Ovary (tissue), 7 donors: ENCODE measurements at regions not wholly inside any gene's neighbourhood (a gene's known extent, or its start where the extent isn't known, plus 50 kb on each side); places are given as distances from the start of the nearest gene placed in this dataset.

Source experiments
- DNase-seq, 5 donors: peaks; one replicate each; pipeline ENCODE4 v3.0.0-alpha.2; 2019 to 2020
- H3K27ac ChIP-seq, 2 donors: fragments of 200-600 bp; one replicate each; pipeline versions ENCODE4 v1.5.1 to v1.8.0; 2019 to 2022
- H3K27me3 ChIP-seq: fragments of 200-600 bp; one replicate; pipeline ENCODE4 v1.8.0; 2022
- H3K36me3 ChIP-seq: fragments of 200-600 bp; sonication (generic); one replicate; pipeline ENCODE4 v1.5.1; 2019
- H3K4me1 ChIP-seq: one replicate; pipeline ENCODE4 v1.8.1; 2013; ENCODE audit warnings: mild to moderate bottlenecking, moderate library complexity; ENCODE audit not compliant: insufficient read depth
- H3K4me3 ChIP-seq: fragments of 200-600 bp; sonication (generic); one replicate; pipeline ENCODE4 v1.5.1; 2017
- H3K9me3 ChIP-seq, 2 donors: fragments of 200-600 bp in 1 of 2; sonication (generic) in 1 of 2; one replicate each; pipeline versions ENCODE4 v1.5.1 to v1.8.1; 2013 to 2019; ENCODE audit warnings: mild to moderate bottlenecking in 1 of 2, moderate library complexity in 1 of 2
- CTCF ChIP-seq, 3 donors: fragments of 450-650 bp in 2 of 3; fragments of 200-600 bp in 1 of 3; IDR thresholded peaks; one replicate each; pipeline versions ENCODE4 v1.5.1 to v1.8.0; 2016 to 2022; ENCODE audit warnings: antibody characterized with exemption in 3 of 3, mild to moderate bottlenecking in 1 of 3
- EP300 ChIP-seq: sonication (generic); formaldehyde crosslinking; IDR thresholded peaks from one replicate; pipeline ENCODE4 v1.6.1; 2017; ENCODE audit warnings: antibody characterized with exemption
- POLR2A ChIP-seq: fragments of 450-650 bp; IDR thresholded peaks from one replicate; pipeline ENCODE4 v1.6.1; 2017; ENCODE audit warnings: antibody characterized with exemption, mild to moderate bottlenecking, moderate library complexity
- WGBS, 3 donors: extraction: QIAGEN DNeasy Blood & Tissue Kit in 1 of 3; methylation state at CpG; one replicate each; pipeline versions ENCODE4 v1.1.5 to v1.1.7; 2013 to 2017; 5-methylcytosine and 5-hydroxymethylcytosine counted together
- intact Hi-C, 4 donors: fragments of 100-400 bp; cut with DNase I; formaldehyde crosslinking; loops; one replicate each; pipeline versions ENCODE4 v1.11.0 to v1.15.1; 2022 to 2023
- donor health status: DM: no; HTN: no; CAD: no; lungs with moderate emphysema.
- donor health status: DM: no; HTN: no; CAD: no.
- donor health status: Bipolar disorder and iron deficiency.
- donor health status: DM: no; HTN: no; CAD: no.
- donor health status: DM: yes; HTN: yes; CAD: no.

- Histone ChIP-seq H3K27ac (no peak overlapping the region), H3K4me1 (no peaks in the 10 kb centered on the region), H3K27me3 (no peaks in the 10 kb centered on the region), H3K4me3 (no peak overlapping the region), H3K9me3 (no peaks in the 10 kb centered on the region), H3K36me3 (no peaks in the 10 kb centered on the region)
- no peak for DNase-seq
- intact Hi-C loops, result no loop called here
- WGBS, 3 donors, result 76 to 83% (median 80%) methylated on average over 1 of the region's 1 CpG
- no peak for TF ChIP-seq CTCF (IDR thresholded peaks at IDR 0.05)
Observed at GRCh38 chr3:117146571-117146970, 437.0 kb downstream of the TUSC7 start.

DNA sequence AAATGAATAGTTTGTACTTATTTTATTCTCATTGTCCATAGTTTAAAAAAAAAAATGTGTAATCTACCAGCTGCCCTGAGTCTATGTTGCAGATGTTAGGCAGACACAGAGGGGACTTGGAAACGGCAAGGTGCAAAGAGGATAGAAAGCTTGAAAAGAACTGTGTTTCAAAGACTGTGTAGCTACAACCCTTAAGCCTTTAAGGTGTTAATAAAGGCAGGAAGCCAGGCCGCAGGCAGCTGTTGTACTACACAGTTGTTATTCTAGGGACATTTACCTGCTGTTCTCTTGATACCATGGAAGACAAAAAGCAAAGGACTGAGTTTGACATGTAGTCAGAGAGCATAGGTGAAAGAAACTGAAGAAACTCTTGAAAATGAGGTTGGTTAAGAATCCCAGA lies 440.0 kb downstream of the TUSC7 start:
- Histone ChIP-seq H3K4me3 (no peak overlapping the region), H3K4me1 (no peaks in the 10 kb centered on the region), H3K9me3 (no peaks in the 10 kb centered on the region), H3K27ac (no peak overlapping the region), H3K27me3 (no peaks in the 10 kb centered on the region), H3K36me3 (no peaks in the 10 kb centered on the region)
- WGBS, 3 donors, result 53 to 65% (median 64%) methylated on average over 2 of the region's 2 CpGs
- DNase-seq, result no peak
- TF ChIP-seq POLR2A (no peak), EP300 (no peak), CTCF (IDR thresholded peaks at IDR 0.05) (no peak)
- intact Hi-C loops, result no loop called here

- H3K4me1 ChIP-seq, result no peaks in the 10 kb centered on the region
- intact Hi-C loops, result no loop called here
- WGBS, 3 donors, result 72 to 80% (median 79%) methylated on average over 3 of the region's 3 CpGs
- no peaks in the 10 kb centered on the region for H3K27me3 ChIP-seq
- TF ChIP-seq CTCF (IDR thresholded peaks at IDR 0.05) (no peak), EP300 (no peak), POLR2A (no peak)
- H3K9me3 ChIP-seq, result no peaks in the 10 kb centered on the region
- no peak overlapping the region for H3K4me3 ChIP-seq
- no peaks in the 10 kb centered on the region for H3K36me3 ChIP-seq
- no peak for DNase-seq
- H3K27ac ChIP-seq, result no peak overlapping the region
Observed at GRCh38 chr3:117150628-117151027, 441.0 kb downstream of the TUSC7 start.

GRCh38 chr3:117160176-117160575 lies 450.6 kb downstream of the TUSC7 start:
- intact Hi-C loops, result no loop called here
- Histone ChIP-seq H3K36me3 (no peaks in the 10 kb centered on the region), H3K4me1 (no peaks in the 10 kb centered on the region), H3K27ac (no peak overlapping the region), H3K4me3 (no peak overlapping the region), H3K27me3 (no peaks in the 10 kb centered on the region), H3K9me3 (no peaks in the 10 kb centered on the region)
- TF ChIP-seq CTCF (IDR thresholded peaks at IDR 0.05) (no peak), EP300 (no peak), POLR2A (no peak)
- WGBS, 3 donors, result 63 to 97% (median 75%) methylated on average over 3 of the region's 3 CpGs
- DNase-seq, result no peak

DNA sequence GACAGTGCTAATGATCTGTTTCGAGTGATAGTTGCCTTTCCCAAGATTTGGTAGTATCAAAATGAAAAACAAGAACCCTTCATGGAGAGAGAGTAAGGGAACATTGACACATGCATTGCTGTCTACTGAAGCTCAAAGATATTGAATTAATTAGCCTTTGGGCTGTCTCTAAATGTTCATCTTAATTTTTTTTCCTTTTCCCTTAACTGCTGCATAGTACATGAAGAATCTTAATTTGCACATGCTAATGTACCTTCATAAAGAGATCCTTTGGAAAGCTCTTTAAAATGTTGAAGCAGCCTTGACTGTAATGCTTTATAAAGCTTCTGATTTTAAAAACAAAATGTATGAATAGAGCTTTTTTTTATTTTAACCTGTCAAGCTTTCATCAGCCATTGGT lies 452.2 kb downstream of the TUSC7 start:
- H3K4me1 ChIP-seq, result no peaks in the 10 kb centered on the region
- TF ChIP-seq EP300 (no peak), CTCF (IDR thresholded peaks at IDR 0.05) (no peak), POLR2A (no peak)
- no peaks in the 10 kb centered on the region for H3K36me3 ChIP-seq
- WGBS, 3 donors, result 90 to 96% (median 94%) methylated on average over 1 of the region's 1 CpG
- no peaks in the 10 kb centered on the region for H3K27me3 ChIP-seq
- H3K9me3 ChIP-seq, result no peaks in the 10 kb centered on the region
- DNase-seq, result no peak
- no peak overlapping the region for H3K4me3 ChIP-seq
- H3K27ac ChIP-seq, result no peak overlapping the region
- intact Hi-C loops, result no loop called here
